H4 (cell line): ENCODE measurements at regions not wholly inside any gene's neighbourhood (a gene's known extent, or its start where the extent isn't known, plus 50 kb on each side); places are given as distances from the start of the nearest gene placed in this dataset.

Experiments used
- DNase-seq: peaks from one replicate; pipeline ENCODE4 v3.0.0-alpha.2; 2015; ENCODE audit warnings: low spot score

- no peak for DNase-seq
Measured at GRCh38 chr12:43117226-43117930, 434.6 kb downstream of the ADAMTS20 start.

DNA sequence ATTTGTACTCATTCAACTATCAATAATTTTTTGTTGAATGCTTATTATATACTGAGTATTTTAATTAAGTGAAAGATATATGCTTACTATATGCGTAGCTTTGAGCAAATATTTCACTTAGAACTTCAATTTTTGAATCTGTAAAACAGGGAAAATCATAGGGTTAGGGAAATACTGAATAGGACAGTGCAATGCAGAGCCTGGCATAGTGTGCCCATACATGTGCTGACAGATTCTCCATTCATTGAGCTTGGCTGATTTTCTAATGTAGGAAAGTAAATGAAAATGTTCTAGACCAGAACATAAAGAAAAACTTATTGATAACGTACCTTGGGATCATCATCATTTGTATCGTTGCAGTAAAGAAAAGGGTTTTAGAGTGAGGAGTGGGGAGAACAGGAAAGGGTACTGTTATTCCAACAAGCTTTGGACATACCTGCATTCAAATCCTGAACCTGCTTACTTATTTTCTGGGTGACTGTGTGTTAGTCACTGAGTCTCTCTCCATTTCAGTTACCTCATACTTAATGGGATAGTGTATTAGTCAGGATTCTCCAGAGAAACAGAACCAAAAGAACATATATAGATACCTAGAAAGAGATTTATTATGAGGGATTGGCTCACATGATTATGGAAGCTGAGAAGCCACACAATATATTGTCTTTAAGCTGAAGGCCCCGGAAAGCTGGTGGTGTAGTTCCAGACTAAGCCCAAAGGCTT, 436.4 kb downstream of the ADAMTS20 start:
- DNase-seq: no peak

DNA sequence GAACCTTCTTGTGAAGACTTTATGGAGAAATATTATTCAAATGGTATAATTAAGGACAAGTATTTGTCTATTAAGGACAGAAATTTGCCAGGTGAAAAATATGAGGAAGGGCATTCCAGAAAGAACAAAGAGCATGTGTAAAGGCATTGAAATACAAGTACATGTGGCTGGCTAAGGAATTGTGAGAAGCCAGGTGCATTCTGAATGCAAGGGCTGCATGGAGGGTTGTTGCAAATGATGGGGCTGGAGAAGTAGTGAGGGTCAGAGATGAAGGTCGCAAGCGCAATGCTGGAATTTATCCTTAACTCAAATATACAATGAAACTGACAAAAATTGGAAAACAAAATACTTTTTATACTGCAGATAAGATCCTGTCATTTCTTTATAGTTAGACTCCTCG, 437.7 kb downstream of the ADAMTS20 start:
- no peak for DNase-seq

DNA sequence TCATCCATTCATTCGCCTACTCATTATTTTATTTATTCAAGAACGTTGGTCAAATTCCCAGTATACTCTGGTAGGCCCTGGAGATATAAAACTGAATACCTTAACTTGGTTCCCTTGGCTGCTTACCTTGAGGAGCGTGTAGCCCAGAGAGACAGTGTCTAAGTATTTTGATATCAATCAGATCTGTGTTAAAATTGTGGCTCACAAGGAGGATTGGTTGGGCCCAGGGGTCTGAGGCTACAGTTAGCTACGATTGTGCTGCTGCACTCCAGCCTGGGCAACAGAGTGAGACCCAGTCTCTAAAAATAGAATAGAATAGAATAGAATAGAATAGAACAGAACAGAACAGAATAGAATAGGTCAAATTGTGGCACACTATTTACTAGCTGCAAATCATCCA, 438.4 kb downstream of the ADAMTS20 start:
- DNase-seq: no peak

- no peak for DNase-seq
Measured at GRCh38 chr12:43113135-43113534, 438.9 kb downstream of the ADAMTS20 start.

DNA sequence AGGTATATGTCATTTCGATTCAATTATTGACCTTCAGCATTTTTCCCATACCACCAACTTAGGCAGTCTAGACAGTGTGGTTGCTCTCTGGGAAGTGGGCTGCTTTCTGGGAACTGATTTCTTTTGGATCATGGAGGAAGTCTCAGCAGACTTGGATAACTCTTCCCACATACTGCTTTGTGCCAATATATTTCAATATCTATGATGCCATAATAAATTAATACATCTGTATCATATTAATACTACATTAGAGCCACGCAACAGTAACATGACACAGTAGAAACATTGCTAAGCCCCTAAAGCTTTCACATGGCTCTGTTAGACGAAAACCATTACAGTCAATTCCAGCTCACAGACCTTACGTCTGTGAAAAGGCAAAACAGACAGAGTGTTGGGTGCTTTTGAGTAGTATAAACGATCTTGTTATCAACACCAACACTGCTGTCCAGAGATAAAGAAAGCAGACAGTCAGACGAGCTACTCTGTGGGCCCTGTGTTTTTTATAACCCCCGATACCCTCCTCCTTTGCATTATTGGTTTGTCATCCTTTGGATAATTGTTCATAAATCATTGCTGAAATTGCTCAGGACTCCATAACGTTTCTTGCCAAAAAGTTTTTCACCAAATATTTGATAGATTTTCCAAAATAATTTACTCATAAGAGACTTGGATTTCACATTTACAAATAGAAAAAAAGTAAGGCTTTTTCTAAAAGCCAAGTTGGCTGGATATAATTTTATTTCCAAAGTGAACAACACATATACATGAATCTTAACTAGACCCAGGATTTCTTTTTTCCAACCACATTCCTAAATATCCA, 439.7 kb downstream of the ADAMTS20 start:
- no peak for DNase-seq

GRCh38 chr12:43111608-43112007, 440.4 kb downstream of the ADAMTS20 start:
- no peak for DNase-seq

- no peak for DNase-seq
Measured at GRCh38 chr12:43109631-43110345, 442.2 kb downstream of the ADAMTS20 start.

DNA sequence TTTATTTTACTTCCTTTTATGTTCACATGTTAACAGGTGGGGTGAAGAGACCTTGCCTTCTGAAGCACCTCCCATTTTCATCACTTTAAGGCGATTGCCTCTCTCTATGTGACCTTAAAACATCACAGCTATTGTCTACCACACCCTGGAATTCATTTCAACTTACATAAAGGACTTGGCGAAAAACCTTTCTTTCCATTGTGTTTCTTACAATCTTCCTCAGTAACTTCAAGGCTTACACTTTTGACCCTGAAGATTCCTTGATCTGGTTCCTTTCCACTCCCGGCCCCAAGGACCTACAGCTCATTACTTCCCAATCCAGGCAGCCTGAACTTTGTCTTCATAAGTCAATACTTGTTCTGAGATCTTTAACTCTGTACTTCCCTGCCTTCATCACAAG, 443.3 kb downstream of the ADAMTS20 start:
- no peak for DNase-seq

- no peak for DNase-seq
Measured at GRCh38 chr12:43107026-43107775, 444.8 kb downstream of the ADAMTS20 start.

DNA sequence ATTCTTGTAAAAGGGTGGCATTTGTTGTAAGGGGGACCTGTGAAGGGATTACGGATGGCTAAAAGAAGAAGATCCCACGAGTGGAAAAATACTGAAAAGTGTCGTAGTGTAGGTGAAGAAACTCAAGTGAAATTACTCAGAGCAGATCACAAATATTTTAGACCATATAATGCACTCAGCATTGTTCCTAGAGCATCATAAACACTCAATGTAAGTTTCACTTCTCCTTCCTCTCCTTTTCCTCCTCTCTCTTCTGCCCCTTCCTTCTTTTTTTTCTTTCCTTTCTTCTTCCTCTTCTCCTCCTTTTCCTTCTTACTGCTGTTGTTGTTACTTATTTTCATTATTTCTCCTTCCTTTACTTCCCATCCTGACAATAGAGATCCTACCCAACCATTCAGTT, 445.6 kb downstream of the ADAMTS20 start:
- DNase-seq: no peak

GRCh38 chr12:43105426-43105981, 446.5 kb downstream of the ADAMTS20 start:
- DNase-seq: no peak

DNA sequence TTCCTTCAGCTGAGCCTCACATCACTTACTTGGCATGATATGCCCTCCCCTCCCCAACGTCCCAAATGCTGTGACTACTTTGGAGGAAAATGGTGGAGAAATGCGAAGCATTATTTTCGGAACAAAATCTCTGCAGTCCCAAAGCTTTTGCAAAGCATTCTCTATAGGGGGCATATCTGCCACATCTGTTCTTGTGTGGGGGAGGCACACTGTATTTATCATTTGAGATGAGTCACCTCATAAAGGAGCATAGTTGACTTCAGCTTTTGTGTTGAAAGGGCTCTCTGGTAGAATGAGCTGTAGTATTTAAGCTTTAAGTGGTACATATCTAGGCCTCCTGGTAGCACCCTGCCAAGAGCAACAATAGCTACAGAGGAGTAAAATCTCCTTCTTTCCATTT, 447.5 kb downstream of the ADAMTS20 start:
- peak; percentile 34 for DNase-seq

- no peak for DNase-seq
Measured at GRCh38 chr12:43103866-43104265, 448.1 kb downstream of the ADAMTS20 start.

DNA sequence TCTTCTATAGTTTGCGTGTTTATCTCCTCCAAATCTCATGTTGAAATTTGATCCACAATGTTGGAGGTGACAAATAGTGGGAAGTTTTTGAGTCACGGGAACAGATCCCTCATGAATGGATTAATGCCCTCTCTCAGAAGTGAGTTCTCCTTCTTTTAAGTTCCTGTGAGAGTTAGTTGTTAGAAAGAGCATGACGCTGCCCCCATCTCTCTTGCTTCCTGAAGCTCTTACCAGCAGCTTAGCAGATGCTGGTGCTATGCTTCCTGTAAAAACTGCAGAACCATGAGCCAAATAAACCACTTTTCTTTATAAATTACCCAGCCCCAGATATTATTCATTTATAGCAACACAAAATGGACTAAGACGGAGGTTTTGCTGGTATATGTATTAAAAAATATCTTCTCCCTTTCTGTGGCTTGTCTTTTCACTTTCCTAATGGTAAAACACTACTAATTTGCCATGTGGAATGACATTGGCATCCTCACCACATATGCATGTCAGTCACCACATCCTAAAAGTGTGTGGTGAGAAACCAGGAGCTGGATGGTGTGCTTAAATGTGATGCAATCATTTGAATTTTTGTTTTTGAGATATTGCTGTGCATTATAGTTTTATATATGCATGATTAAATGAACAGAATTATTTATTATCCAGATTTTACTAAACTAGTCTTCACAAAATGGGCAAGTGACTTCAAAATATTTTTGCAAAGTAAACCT, 449.3 kb downstream of the ADAMTS20 start:
- peak; percentile 13 for DNase-seq

- DNase-seq: no peak
Measured at GRCh38 chr12:43100231-43100630, 451.8 kb downstream of the ADAMTS20 start.

DNA sequence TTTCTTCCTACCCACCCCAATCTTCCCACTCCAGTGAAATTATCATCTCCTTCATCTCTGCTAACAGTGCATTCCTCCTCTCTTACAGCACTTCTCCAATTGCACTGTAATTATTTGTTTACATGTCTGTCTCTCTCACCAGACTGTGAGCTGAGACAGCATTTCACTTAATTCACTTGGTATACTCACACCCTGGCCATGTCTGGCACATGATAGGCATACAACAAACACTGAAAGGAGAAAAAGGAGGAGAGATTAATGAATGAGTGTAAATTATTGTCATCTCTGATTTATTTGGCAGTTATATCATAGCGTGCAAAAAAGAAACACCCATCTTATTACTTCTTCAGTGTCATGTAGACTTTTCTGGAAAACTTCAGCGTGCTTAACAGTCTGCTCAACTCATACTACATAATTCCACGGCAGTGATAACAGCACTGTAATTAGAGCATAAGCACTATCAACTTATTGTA, 452.3 kb downstream of the ADAMTS20 start:
- DNase-seq: peak; percentile 55

DNA sequence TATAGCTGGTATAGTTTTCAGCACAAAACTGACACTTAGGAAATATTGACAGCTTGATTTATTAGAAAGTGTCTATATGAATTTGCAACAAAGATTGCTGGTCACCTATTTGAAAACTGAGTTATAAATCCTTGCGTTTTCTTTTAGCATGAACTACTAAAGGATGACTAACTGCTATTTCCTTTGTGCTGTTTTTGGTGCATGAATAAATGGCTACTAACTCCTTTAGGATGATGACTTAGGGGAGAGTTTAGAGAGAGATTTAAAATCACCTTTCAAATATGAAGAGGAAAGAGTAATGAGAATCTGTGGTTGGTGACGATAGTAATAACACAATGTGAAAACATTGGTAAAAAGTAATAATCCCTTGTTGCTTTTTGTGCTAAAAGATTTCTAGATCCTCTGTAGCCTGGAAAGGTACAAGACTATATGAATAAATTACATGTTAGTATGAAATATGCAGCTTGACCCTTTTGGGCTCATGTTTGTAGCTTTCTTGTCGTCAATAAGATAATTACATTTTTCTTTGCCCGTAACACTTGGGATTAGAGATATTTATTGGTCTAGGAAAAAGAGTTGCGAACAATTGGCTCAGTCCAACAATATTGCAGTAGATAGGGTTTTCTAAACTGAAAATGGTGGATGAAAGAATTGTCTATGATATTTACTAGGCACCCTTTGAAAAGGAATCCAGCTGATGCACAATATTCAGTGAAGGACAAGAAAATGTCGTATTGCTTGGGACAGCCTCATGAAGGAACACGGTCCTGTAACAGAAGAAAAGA, 453.0 kb downstream of the ADAMTS20 start:
- DNase-seq: no peak

DNA sequence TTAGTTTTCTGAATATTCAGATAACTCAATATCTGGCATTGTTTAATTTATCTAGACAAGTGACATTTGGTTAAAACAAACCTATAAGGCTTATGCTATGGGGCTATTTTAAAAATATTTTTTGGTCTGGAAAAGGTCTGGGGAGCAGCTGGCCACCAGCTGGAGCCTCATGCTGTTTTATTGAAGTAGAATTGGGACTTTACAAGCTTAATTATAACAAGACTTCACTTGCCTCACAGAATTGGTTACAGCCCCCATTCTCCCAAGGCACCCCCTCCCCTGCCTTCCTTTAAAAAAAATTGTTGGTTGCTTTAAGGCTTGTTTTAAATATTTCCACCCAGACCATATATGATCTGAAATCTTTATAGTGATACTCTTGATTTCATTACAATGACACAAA, 453.9 kb downstream of the ADAMTS20 start:
- DNase-seq: no peak
